D341Med (cell line): ENCODE measurements at regions not wholly inside any gene's neighbourhood (a gene's known extent, or its start where the extent isn't known, plus 50 kb on each side); places are given as distances from the start of the nearest gene placed in this dataset.

Experiments used
- DNase-seq: peaks from one replicate; pipeline ENCODE4 v3.0.0; 2012; ENCODE audit warnings: low spot score

DNA sequence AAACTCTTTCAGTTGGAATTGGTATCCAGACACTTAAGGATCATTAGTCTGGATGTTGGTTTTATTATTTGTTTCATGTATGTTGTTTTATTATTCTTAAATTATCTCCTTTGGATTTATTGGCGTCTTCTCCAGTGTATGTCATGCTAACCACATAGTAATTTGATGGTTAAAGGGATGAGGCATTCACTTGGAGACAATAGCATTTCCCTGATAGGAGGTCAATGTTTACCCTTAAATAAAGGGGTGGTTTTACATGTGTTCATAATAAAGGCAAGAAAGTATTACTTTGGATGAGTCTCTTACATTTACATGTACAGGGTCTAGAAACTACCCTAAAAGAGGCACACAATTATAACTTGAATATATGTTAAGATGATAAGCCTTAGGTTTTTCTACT, 51.2 kb upstream of the RNF144B start:
- no peak for DNase-seq

DNA sequence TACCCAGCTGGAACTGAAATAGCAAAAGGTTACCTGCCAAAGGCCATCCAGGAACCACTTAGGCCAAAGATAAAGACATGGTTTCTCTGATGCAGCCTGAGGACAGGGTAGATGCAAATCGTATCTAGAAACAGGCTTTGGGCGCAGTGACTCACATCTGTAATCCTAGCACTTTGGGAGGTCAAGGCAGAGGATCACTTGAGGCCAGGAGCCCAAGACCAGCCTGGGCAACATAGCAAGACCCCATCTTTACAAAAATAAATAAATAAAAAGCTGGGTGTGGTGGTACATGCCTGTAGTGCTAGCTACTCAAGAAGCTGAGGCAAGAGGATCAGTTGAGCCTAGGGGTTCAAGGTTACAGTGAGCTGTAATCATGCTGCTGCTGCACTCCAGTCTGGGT, 52.9 kb upstream of the RNF144B start:
- no peak for DNase-seq

DNA sequence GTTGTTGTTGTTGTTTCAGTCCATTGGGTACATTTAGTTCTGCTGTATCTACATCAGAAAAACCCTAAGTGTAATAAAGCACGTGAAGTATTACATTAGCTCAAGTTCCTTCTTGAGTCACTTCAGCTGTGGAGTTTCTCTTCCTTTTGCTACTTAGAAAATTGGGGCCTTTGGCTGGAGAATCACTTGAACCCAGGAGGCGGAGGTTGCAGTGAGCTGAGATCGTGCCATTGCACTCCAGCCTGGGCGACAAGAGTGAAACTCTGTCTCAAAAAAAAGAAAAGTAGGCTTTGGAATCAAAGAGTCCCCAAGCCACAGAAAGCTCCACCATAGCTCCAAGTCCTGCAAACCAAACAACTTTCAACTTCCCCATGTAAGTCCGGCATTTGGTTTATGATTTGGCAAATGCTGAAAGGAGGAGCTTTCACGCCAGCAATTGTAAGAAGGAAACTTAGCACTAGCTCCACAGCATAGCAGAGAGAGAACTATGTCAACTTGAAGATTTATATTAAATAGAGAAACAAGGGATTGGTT, 56.5 kb upstream of the RNF144B start:
- no peak for DNase-seq

DNA sequence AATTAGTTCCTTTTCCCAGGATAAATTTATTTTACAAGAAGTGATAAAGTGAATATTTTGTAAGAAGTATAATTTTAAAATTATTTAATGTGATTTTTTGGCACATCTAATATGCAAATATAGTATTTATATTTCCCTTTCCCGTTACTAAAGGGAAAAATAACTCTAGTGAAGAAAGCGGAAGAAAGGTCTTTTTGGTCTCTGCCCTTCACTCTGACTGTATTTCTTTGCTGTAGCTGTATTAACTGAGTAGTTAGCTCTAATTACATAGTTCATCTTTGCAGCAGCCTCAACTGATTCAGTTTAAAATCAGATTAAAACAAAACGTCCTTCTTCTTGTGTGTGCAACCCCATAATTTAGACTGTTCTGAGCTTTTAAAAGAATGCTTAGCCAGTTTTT, 57.4 kb upstream of the RNF144B start:
- DNase-seq = no peak

DNA sequence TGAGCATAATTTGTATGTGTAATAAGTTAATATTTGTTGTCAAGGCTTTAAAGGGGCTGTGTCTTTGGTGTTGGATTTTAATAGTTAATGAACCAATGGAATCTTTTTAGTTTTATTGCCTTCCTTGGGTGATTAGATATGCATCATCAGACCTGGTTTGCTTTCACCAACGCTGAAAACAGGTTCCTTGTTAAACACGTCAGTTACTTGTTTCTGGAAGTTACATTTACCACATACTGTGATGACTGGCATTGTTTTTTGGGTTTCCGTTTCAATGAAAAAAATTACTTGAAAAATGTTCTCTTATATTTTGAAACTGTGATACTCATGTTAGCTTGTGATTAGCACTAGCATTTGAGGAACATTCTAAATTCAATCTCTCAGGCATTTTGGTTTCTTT, 58.6 kb upstream of the RNF144B start:
- no peak for DNase-seq

DNA sequence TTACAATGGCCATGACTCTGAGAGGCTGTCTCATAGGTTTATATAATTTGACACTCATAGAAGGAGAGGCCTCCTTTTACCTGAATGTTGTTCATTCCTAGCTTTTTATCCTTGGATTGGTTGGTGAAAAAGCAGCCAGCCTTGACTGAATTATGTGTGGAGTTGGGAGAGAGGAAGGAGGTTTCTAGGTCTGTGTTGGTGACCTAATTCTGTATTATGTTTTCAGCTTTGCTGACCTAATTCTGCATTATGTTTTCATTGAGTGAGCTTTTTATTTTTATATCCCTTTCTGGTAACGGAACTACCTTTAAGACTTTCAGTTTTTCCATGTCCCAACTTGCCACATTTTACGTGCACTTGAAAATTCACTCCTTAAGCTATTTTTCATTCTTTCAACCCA, 59.1 kb upstream of the RNF144B start:
- no peak for DNase-seq

DNA sequence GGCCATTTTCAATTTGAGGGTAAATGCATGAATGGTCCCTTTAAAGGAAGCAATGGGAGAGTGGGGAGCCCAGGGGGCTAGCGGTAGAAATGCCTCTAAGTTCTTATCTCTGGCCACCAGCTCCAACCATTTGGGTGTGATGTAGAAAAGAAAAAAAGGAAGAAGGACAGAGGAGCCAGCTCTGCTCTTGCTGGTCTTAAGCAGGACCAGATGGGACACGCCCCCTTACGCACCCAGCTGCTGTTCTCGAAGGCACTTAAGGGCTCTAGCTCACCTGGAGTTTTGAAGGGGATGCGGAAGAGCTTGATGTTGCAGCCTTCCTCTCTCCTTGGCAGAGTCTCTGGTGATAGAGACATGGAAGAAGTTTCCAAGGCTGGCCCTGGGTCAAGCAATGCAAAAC, 59.5 kb upstream of the RNF144B start:
- DNase-seq = no peak

DNA sequence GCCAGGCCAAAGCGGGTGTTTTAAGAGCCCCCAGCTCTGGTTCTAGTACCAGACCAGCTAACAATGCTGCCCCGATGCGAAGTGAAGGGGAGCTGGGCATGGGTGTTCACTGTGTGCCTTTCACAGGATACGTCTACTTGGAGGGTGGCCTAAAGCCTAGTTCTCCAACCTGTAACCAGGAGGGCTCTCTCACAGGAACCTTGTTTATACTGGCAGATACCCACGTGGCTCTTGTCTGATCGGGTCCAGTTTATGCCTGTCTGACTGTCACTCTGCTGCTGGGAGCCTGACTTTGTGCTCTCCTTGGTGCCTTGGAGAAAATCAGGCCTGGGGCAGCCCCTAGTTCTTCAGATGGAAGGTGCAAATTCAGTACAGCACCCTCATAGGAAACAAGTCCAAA, 60.2 kb upstream of the RNF144B start:
- no peak for DNase-seq

DNA sequence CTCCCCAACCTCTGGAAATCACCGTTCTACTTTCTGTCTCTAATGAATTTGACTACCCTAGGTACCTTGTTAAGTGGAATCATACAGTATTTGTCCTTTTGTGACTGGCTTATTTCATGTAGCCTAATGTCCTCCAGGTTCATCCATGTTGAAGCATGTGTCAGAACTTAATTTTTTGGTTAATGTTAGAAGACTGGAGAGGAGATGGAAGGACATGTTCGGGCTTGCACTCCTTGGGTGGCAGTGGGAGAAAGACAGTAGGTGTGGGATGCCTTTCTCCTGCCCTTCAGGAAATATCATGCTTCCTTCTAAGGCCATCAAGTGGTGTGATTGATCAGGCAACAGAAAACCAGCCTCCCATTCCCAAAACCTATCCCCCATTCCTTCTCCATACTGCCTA, 61.1 kb upstream of the RNF144B start:
- no peak for DNase-seq

DNA sequence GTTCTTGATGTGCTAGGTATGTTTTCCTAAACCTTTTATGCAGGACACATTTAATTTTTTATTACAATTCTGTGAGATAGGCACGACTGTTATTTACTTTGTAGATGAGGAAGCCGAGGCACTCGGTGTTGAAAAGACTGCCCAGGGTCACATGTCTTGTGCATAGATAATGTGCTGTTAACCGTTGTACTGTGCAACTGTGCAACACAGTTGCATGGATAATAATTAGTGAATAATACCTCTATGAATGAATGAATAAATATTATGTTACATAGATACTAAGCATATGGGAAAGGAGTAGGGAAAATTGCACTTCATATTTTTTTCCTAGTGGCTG, 60.3 kb upstream of the DEK start:
- no peak for DNase-seq

DNA sequence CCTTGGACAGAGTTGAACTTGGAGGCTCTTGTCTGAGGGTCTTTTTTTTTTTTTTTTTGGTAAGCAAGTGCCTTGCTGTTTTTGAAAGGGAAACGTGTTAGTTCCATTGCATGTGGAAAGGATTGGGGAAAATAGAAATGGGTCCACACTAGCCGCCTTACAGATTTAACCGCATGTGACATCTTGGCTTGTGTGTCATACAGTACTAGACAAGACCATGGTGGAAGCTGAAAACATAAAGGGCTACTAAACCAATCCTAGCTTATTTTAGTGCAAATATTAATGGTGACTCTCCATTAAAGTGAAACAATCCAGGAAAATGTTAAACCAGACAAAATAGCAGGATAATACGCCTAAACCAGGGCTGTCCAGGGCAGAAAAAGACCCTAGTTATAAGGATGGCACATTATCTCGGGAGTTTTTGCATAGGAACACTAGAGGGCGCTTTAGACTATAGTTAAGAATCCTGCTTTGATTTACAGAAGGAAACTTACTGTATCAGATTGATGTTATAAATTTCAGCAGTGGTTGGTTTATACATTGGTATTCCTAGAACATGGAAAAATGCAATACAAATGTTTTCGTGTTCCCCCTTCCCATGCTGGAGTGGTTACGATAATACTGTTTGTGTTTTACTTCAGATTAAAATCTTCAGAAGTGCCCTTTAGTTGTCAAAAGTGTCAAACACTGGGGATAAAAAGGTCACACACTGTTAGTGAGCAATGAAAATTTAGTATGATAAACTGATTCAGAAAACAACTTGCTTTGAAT, 59.8 kb upstream of the DEK start:
- DNase-seq = peak; percentile 59

DNA sequence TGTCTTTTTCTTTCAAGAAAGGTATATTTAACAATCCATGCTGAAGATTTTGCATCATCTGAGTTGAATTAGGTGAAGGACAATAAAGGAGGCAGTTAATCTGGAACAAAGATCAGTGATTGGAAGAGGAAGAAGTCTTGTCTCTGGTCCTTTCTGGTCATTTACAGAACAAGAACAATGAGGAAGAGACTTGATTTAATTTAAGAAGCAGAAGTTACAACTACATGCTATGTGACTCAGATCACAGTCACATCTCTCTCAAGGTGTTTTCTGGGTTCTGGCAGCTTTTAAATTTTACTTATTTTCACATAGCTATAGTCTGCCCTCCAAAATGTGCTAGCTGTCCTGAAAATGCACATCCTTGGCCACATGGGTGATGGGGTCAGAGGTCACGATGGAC, 53.5 kb upstream of the DEK start:
- DNase-seq = no peak

DNA sequence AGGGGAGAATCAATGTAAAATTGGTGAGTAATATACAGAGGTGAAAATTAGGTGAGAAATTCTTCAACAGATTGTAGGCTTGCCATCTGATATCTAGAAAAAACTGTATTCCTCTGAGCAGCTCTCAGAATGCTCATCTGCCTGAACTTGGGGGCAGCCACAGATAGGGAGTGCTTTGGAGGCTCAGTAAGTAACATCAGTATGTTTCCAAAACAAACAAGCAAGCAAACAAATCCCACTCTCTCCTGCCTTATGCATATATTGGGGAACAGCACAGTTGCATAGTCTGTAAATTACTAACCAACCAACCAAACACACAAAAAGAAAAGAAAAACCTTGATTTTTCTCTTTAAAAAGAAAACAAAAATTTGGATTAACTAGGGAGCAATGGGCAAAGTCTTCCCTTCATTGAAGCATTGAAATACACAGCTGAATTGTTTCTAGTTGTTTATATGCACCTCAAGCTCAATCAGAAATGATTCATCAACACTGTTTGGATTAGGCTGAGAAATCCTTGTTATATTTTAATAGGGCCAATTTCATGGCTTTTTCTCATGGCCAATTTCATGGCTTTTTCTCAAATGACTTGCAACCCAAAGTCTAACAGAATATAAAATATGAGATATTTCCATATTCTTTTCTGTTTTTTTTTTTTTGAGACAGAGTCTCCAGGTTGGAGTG, 50.1 kb upstream of the DEK start:
- no peak for DNase-seq
